GM12878 (cell line): ENCODE measurements at regions not wholly inside any gene's neighbourhood (a gene's known extent, or its start where the extent isn't known, plus 50 kb on each side); places are given as distances from the start of the nearest gene placed in this dataset.

Source experiments
- FOS ChIP-seq: IDR thresholded peaks from 3 replicates; pipeline ENCODE4 v1.6.1; 2011; ENCODE audit warnings: borderline replicate concordance; ENCODE audit not compliant: insufficient read length; ENCODE audit errors: extremely low read depth
- POLR2AphosphoS5 ChIP-seq: IDR thresholded peaks from 2 replicates; pipeline ENCODE4 v1.6.1; 2011; ENCODE audit warnings: mild to moderate bottlenecking, low read length, inconsistent platforms
- TF ChIP-seq, protein P1 (sequence below): fragments of 450-650 bp; formaldehyde crosslinking; IDR thresholded peaks from 2 replicates; pipeline ENCODE4 v1.5.0; 2022; ENCODE audit warnings: mild to moderate bottlenecking, missing genetic modification characterization

- TF ChIP-seq, protein P1, sequence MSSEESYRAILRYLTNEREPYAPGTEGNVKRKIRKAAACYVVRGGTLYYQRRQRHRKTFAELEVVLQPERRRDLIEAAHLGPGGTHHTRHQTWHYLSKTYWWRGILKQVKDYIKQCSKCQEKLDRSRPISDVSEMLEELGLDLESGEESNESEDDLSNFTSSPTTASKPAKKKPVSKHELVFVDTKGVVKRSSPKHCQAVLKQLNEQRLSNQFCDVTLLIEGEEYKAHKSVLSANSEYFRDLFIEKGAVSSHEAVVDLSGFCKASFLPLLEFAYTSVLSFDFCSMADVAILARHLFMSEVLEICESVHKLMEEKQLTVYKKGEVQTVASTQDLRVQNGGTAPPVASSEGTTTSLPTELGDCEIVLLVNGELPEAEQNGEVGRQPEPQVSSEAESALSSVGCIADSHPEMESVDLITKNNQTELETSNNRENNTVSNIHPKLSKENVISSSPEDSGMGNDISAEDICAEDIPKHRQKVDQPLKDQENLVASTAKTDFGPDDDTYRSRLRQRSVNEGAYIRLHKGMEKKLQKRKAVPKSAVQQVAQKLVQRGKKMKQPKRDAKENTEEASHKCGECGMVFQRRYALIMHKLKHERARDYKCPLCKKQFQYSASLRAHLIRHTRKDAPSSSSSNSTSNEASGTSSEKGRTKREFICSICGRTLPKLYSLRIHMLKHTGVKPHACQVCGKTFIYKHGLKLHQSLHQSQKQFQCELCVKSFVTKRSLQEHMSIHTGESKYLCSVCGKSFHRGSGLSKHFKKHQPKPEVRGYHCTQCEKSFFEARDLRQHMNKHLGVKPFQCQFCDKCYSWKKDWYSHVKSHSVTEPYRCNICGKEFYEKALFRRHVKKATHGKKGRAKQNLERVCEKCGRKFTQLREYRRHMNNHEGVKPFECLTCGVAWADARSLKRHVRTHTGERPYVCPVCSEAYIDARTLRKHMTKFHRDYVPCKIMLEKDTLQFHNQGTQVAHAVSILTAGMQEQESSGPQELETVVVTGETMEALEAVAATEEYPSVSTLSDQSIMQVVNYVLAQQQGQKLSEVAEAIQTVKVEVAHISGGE (CRISPR knock-in tag) = no peak
- TF ChIP-seq POLR2AphosphoS5 = no peak
- no peak for TF ChIP-seq FOS
Measured at GRCh38 chr5:12795333-12795663, 891.1 kb upstream of the CTNND2 start.
